ENCODE measurements at regions not wholly inside any gene's neighbourhood (a gene's known extent, or its start where the extent isn't known, plus 50 kb on each side); places are given as distances from the start of the nearest gene placed in this dataset.

DNA sequence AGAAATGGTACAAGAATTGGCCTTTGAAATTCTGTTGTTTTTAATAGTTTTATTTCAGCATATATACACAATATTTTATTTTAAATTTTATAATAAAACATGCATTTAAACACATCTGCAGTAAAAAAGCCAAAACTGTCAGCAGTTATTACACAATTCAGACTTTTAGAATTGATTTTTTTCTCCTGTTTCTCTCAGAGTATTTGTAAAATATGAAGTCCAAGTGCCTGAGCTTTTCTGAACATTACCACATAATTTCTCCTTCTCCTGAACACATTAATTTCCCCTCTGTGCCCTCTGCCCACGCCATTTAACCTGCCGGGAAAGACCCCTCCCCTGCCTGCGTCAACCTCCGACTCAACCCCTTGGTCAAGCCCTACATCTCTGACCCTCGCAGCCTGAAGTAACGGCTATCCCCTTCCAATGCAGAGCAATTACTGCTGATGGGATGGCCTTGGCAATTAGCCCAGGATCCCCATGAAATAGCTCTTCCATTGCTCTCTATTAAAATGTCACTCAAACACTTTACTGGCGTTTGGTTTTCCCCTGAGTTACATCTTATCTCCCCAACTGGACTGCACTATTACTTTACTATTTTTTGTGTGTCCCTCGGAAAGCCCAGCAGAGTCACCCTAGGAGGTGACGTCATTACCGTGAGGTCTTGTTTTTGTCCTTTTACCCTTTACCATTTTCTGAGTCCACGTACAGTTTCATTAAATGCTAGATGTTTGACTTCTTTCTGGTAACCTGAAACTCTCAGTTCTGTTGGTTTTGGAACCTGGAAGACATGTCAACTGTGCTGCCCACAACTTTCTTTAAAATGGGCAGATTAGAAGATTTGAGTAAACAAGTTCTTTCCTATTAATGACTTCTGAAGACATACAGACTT, 146.7 kb upstream of the TAB2 start:
- Histone ChIP-seq H3K36me3 (no peaks in the 10 kb centered on the region), H3K4me3 (no peak overlapping the region), H3K4me1 (ENCODE audit: low read depth) (no peaks in the 10 kb centered on the region), H3K27me3 (no peaks in the 10 kb centered on the region), H3K27ac (no peak overlapping the region), H3K9me3 (ENCODE audit: low read depth) (no peaks in the 10 kb centered on the region)
- peak; percentile 29 to 33 for DNase-seq (ENCODE audit: low read depth in 1 of 2, low spot score in 1 of 2)
- TF ChIP-seq, protein P1, sequence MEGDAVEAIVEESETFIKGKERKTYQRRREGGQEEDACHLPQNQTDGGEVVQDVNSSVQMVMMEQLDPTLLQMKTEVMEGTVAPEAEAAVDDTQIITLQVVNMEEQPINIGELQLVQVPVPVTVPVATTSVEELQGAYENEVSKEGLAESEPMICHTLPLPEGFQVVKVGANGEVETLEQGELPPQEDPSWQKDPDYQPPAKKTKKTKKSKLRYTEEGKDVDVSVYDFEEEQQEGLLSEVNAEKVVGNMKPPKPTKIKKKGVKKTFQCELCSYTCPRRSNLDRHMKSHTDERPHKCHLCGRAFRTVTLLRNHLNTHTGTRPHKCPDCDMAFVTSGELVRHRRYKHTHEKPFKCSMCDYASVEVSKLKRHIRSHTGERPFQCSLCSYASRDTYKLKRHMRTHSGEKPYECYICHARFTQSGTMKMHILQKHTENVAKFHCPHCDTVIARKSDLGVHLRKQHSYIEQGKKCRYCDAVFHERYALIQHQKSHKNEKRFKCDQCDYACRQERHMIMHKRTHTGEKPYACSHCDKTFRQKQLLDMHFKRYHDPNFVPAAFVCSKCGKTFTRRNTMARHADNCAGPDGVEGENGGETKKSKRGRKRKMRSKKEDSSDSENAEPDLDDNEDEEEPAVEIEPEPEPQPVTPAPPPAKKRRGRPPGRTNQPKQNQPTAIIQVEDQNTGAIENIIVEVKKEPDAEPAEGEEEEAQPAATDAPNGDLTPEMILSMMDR (IDR thresholded peaks at IDR 0.05; ENCODE audit: low read depth, low read length): no peak

DNA sequence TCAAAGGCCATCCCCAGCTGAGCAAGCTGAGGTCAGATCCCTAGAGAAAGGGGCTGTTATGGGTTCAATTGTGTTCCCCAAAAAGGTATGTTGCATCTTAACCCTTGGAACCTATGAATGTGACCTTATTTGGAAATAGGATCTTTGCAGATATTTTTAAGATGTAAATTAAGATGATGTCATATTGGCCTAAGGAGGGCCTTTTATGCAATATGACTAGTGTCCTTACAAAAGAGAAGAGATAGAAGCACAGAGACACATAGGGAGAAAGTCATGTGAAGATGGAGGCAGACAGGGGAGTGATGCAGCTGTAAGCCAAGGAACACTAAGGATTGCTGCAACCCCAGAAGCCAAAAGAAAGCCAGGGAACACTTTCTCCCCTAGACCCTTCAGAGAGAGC, 144.3 kb upstream of the TAB2 start:
- Histone ChIP-seq H3K4me3 (no peak overlapping the region), H3K4me1 (ENCODE audit: low read depth) (no peaks in the 10 kb centered on the region), H3K27ac (no peak overlapping the region), H3K36me3 (no peaks in the 10 kb centered on the region), H3K9me3 (ENCODE audit: low read depth) (no peaks in the 10 kb centered on the region), H3K27me3 (no peaks in the 10 kb centered on the region)
- no peak for DNase-seq (ENCODE audit: low read depth in 1 of 2, low spot score in 1 of 2)
- TF ChIP-seq, protein P1 (IDR thresholded peaks at IDR 0.05; ENCODE audit: low read depth, low read length): no peak

DNA sequence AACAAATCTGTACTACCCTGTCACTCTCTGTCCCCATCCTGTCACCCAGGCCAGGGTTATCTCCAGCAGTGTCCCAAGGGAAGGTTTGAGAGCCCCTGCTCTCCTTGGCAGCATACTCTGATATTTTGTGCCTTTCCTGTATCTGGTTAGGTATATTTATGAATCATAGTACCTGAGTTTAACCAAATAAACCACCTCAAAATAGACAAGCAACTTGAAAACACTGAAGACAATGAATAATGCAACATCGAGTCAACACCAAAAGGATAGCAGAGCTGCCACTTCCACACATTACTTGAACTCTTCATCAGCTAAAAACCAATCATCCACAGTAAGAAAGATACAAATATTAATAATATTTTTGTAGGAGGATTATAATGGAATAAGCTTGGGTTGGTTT, 142.6 kb upstream of the TAB2 start:
- no peaks in the 10 kb centered on the region for H3K36me3 ChIP-seq
- no peak overlapping the region for H3K4me3 ChIP-seq
- no peak for DNase-seq (ENCODE audit: low read depth in 1 of 2, low spot score in 1 of 2)
- no peaks in the 10 kb centered on the region for H3K4me1 ChIP-seq (ENCODE audit: low read depth)
- H3K27me3 ChIP-seq: no peaks in the 10 kb centered on the region
- no peaks in the 10 kb centered on the region for H3K9me3 ChIP-seq (ENCODE audit: low read depth)
- TF ChIP-seq, protein P1 (IDR thresholded peaks at IDR 0.05; ENCODE audit: low read depth, low read length): no peak
- H3K27ac ChIP-seq: no peak overlapping the region

DNA sequence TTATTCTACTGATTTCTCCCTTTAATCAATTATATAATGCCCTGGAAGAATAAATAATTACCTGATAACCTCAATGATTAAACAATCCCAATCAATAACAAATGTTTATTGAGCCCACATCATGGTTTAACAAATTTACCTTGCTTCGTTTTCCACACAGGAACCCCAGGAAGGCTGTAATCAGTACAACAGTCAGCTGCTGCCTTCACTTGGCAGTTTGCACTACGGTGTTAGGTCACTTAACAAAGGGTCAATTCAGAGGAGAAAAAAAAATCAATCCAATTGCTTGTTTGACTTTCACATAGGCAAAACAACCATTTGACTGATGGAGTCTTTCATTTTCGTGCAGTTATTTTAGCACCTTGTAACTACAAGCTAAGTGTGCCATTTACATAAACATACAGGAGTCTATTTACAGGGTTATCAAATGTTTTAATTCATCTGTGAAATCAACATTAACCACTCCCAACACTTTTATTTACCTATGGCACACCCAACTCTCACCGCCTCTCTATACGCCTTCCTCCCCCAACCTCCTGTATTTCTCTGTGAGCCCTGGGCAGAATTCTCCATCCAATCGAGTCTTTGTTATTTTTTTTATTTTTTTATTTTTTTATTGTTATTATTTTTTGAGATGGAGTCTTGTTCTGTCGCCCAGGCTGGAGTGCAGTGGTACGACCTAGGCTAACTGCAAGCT, 140.4 kb upstream of the TAB2 start:
- Histone ChIP-seq H3K4me1 (ENCODE audit: low read depth) (no peaks in the 10 kb centered on the region), H3K27me3 (no peaks in the 10 kb centered on the region), H3K27ac (no peak overlapping the region), H3K36me3 (no peaks in the 10 kb centered on the region), H3K9me3 (ENCODE audit: low read depth) (no peaks in the 10 kb centered on the region), H3K4me3 (no peak overlapping the region)
- TF ChIP-seq, protein P1 (IDR thresholded peaks at IDR 0.05; ENCODE audit: low read depth, low read length): no peak
- DNase-seq (ENCODE audit: low read depth in 1 of 2, low spot score in 1 of 2): no peak

DNA sequence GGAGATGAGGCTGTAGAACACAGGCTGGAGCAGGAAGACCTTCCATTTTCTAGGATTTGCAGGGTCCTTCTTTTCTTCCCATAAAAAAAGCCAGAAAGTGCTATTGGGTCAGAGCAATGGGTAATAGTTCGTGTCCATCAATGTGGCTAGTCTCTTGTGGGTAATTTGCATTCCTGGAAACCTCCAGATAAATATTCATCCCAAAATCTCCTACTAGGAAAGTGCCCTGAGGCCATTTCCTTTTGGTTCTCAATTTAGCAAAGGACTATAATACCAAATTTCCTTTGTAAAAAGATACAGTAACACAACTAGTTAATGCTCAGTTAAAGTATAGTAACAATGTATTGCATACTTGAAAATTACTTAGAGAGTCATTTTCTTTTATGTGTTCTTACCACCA, 138.1 kb upstream of the TAB2 start:
- Histone ChIP-seq H3K27me3 (no peaks in the 10 kb centered on the region), H3K36me3 (no peaks in the 10 kb centered on the region)

More for the DNA sequence above, 138.1 kb upstream of the TAB2 start:
- Histone ChIP-seq H3K4me3 (no peak overlapping the region), H3K4me1 (ENCODE audit: low read depth) (no peaks in the 10 kb centered on the region), H3K9me3 (ENCODE audit: low read depth) (no peaks in the 10 kb centered on the region), H3K27ac (no peak overlapping the region)
- DNase-seq (ENCODE audit: low read depth in 1 of 2, low spot score in 1 of 2): no peak
- TF ChIP-seq, protein P1 (IDR thresholded peaks at IDR 0.05; ENCODE audit: low read depth, low read length): no peak

All from cardiac muscle cell (in vitro differentiated cells and primary cell).